Gastroesophageal sphincter (tissue), 3 donors: ENCODE measurements at regions not wholly inside any gene's neighbourhood (a gene's known extent, or its start where the extent isn't known, plus 50 kb on each side); places are given as distances from the start of the nearest gene placed in this dataset.

ENCODE experiments used
- CTCF ChIP-seq, 4 experiments: fragments of 200-600 bp in 2 of 4; fragments of 450-650 bp in 2 of 4; sonication (generic) in 1 of 4; IDR thresholded peaks; one replicate each; pipeline ENCODE4 v1.5.1; 2017 to 2019; ENCODE audit warnings: antibody characterized with exemption in 4 of 4, mild to moderate bottlenecking in 2 of 4, moderate library complexity in 2 of 4
- POLR2A ChIP-seq, 2 donors: fragments of 450-650 bp; IDR thresholded peaks; one replicate each; pipeline ENCODE4 v1.6.1; 2017; ENCODE audit warnings: antibody characterized with exemption in 2 of 2, mild to moderate bottlenecking in 2 of 2, moderate library complexity in 1 of 2
- POLR2AphosphoS5 ChIP-seq: sonication (generic); formaldehyde crosslinking; IDR thresholded peaks from one replicate; pipeline ENCODE4 v1.6.1; 2017; ENCODE audit warnings: antibody characterized with exemption

GRCh38 chr3:30185872-30186271 is 420.5 kb upstream of the TGFBR2 start:
- no peak for TF ChIP-seq POLR2A (IDR thresholded peaks at IDR 0.05)
- no peak for TF ChIP-seq CTCF (IDR thresholded peaks at IDR 0.05)
- no peak for TF ChIP-seq POLR2AphosphoS5
